D721Med (cell line): ENCODE measurements at regions not wholly inside any gene's neighbourhood (a gene's known extent, or its start where the extent isn't known, plus 50 kb on each side); places are given as distances from the start of the nearest gene placed in this dataset.

Source experiments
- DNase-seq: peaks from one replicate; pipeline ENCODE4 v3.0.0; 2011; ENCODE audit warnings: low spot score; ENCODE audit not compliant: insufficient read length
- FAIRE-seq: peaks from 2 replicates; lab custom pipeline; 2011; peaks lifted over from hg19 to GRCh38; lab: Jason Lieb, UNC
- TF ChIP-seq, protein P1 (sequence below): IDR thresholded peaks from 2 replicates; pipeline ENCODE4 v1.5.1; 2012; ENCODE audit warnings: mild to moderate bottlenecking, control low read depth; ENCODE audit not compliant: insufficient read depth; ENCODE audit errors: missing control alignments

DNA sequence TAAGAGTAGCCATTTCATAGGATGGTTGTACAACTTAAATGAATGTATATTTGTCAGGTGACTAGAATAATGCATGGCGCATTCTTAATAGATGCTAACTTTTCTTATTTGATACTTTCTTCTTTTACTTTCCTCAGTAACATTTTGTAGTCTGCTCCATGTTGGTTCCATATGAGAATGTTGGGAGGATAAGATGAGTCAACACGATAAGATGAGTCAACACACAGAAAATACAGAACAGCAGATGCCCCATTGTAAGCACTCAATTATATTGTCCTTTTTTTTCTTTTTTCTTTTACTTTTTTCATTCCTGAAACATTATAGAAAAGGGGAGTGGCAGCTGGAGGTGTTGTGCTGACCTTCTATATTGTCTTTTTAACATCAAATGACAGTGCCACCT lies 92.3 kb upstream of the SPATA31C2 start:
- FAIRE-seq (no peak), DNase-seq (no peak)
- TF ChIP-seq, protein P1, sequence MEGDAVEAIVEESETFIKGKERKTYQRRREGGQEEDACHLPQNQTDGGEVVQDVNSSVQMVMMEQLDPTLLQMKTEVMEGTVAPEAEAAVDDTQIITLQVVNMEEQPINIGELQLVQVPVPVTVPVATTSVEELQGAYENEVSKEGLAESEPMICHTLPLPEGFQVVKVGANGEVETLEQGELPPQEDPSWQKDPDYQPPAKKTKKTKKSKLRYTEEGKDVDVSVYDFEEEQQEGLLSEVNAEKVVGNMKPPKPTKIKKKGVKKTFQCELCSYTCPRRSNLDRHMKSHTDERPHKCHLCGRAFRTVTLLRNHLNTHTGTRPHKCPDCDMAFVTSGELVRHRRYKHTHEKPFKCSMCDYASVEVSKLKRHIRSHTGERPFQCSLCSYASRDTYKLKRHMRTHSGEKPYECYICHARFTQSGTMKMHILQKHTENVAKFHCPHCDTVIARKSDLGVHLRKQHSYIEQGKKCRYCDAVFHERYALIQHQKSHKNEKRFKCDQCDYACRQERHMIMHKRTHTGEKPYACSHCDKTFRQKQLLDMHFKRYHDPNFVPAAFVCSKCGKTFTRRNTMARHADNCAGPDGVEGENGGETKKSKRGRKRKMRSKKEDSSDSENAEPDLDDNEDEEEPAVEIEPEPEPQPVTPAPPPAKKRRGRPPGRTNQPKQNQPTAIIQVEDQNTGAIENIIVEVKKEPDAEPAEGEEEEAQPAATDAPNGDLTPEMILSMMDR: no peak

DNA sequence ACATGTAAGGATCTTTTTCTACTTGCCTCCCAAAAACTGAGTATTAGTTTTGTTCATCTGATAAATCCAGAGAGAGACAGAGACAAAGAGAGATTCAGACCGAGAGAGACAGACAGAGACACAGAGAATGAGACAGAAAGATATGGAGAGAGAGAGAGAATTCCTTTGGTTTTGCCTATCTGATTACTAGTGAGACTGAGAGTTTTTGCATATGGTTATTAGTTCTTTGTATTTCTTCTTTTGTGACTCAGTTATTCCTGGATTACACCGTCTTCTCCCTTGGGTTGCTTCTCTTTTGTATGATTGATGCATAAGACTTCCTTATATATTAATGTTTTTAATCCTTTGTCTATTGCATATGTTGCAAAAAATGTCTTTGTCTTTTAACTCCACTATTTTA lies 91.2 kb upstream of the SPATA31C2 start:
- FAIRE-seq: no peak
- TF ChIP-seq, protein P1: no peak

DNA sequence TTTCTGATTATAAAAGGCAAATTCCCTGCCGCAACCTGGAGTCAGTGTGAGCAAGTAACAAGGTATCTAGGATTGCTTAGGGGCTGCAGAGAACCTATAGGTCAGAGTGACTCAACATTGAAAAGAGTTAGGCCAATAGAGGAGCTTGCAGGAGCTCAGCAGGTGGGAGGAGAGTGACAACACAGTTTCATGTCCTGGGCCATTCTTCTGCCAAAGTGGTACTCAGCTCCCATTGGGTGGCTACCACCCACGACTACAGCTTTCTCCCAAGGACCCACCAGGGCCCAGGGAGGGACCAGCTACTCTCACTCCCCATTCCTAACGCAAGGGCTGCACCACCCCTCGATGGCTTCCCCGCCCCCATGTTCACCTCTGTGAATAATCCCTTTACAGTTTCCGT lies 86.7 kb upstream of the SPATA31C2 start:
- no peak for FAIRE-seq
- TF ChIP-seq, protein P1: no peak
- no peak for DNase-seq

More for the DNA sequence above, 91.2 kb upstream of the SPATA31C2 start:
- no peak for DNase-seq

DNA sequence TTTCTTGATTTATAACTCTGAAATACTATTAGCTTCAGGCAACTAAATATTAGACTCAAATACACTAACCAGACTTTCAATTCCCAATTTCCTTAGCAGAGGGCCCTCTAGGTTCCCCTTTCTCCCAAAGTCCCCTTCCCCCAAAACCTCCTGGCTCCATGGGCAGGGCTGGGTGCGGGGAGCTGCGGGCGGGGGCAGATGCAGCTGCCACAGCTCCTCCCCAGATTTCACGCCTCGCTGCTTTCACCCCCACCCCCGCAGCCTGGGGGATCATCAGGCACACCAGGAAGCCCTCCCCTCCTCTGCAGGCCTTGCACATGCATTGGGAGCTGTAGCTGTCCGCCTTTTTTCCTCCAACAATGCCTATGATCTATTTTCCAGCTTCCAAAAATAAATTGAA lies 82.8 kb upstream of the SPATA31C2 start:
- FAIRE-seq: no peak
- TF ChIP-seq, protein P1: no peak
- DNase-seq: no peak

DNA sequence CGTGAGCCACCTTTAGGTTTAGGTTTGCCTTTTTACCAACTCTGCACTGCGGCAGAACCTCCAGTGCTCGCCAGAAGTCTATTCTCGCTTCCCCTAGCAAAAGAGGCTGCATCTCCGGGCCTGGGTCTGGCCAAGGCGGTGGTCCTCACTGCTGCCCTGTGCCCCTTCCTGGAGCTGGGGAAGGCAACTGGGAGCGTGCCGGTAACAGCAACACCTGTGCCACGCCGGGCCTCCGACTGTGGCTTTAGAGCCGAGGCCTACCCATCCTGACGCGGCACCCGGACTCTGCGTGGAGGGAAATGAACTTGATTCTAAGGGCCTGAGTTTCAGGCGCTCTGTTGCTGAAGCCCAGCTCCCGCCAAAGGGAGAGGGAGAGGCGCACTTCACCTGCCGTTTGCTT lies 82.4 kb upstream of the SPATA31C2 start:
- FAIRE-seq: no peak
- no peak for DNase-seq
- TF ChIP-seq, protein P1: no peak

DNA sequence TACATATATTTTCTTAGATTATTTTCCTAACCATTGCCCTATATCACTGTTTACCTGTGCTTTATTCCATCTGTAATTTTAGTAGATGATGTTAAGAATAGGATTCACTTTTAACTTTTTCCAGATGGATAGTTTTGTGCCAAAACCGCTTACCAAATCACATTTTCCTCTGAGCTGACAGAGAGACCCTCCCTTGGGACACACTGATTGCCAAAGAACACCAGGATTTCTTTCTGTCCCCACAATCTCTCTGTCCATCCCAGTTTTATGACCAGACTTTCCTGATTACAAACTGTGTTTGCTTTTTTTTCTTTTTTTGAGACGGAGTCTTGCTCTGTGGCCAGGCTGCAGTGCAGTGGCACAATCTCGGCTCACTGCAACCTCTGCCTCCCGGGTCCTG lies 81.3 kb upstream of the SPATA31C2 start:
- FAIRE-seq (no peak), DNase-seq (no peak)
- TF ChIP-seq, protein P1: no peak

DNA sequence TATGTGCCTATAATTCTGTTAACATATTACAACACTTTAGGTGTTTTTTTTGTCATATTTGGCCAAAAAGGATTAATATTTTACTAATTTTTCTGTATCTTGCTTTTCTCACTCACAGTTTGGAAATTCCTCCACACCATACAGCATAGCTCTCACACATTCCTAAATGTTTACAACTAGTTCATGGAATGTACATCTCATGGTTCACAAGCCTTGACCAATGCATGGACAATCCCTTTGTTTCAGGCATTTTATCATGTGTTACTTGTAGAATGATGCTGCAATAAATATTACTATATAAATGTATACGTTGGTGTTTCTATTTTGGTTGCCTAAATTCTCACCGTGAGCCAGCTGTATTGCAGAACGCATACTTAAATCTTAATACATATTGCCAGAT lies 80.5 kb upstream of the SPATA31C2 start:
- no peak for DNase-seq
- no peak for FAIRE-seq

More for the DNA sequence above, 80.5 kb upstream of the SPATA31C2 start:
- TF ChIP-seq, protein P1: no peak
